PC-3 (cell line): ENCODE measurements at regions not wholly inside any gene's neighbourhood (a gene's known extent, or its start where the extent isn't known, plus 50 kb on each side); places are given as distances from the start of the nearest gene placed in this dataset.

ENCODE experiments used
- CTCF ChIP-seq: fragments of 300-600 bp; sonication (generic); conservative IDR thresholded peaks from 2 replicates; pipeline ENCODE4 v1.5.1; 2017; ENCODE audit warnings: antibody characterized with exemption, low read depth, mild to moderate bottlenecking, low read length
- EZH2 ChIP-seq: fragments of 300-600 bp; sonication (generic); IDR thresholded peaks from one replicate; pipeline ENCODE4 v1.6.1; 2017; ENCODE audit warnings: antibody characterized with exemption, mild to moderate bottlenecking, low read length; ENCODE audit not compliant: unreplicated experiment
- EZH2phosphoT487 ChIP-seq: fragments of 300-600 bp; sonication (generic); IDR thresholded peaks from 2 replicates; pipeline ENCODE4 v1.6.1; 2018; ENCODE audit warnings: mild to moderate bottlenecking, antibody characterized with exemption, low read length, borderline replicate concordance

- TF ChIP-seq CTCF = peak; percentile 53
- TF ChIP-seq EZH2 = no peak
- TF ChIP-seq EZH2phosphoT487 = no peak
Observed at GRCh38 chr1:73205294-73205973, 923.1 kb upstream of the NEGR1 start.
